ENCODE measurements at regions not wholly inside any gene's neighbourhood (a gene's known extent, or its start where the extent isn't known, plus 50 kb on each side); places are given as distances from the start of the nearest gene placed in this dataset.

- H3K27me3 ChIP-seq (ENCODE audit: insufficient read depth, poor library complexity, severe bottlenecking) = peaks cover 2% of the 10 kb centered on the region
- no peak overlapping the region for H3K4me3 ChIP-seq (replicated peaks; ENCODE audit: insufficient read depth, low read length)
- TF ChIP-seq SPI1 (IDR thresholded peaks at IDR 0.05; ENCODE audit: borderline replicate concordance, low read depth) = no peak
- no peak for TF ChIP-seq GABPA (IDR thresholded peaks at IDR 0.05; ENCODE audit: low read depth)
- DNase-seq (ENCODE audit: low read depth in 1 of 2, low spot score in 1 of 2) = no peak
- H3K27ac ChIP-seq (replicated peaks) = no peak overlapping the region
These were observed 744.4 kb upstream of the FANCL start for GRCh38 chr2:58985541-58985940.

- no peak for TF ChIP-seq GABPA (IDR thresholded peaks at IDR 0.05; ENCODE audit: low read depth)
- no peak for TF ChIP-seq SPI1 (IDR thresholded peaks at IDR 0.05; ENCODE audit: borderline replicate concordance, low read depth)
- TF ChIP-seq REST (IDR thresholded peaks at IDR 0.05; ENCODE audit: insufficient replicate concordance, low read depth) = no peak
- no peak for TF ChIP-seq POLR2AphosphoS5 (IDR thresholded peaks at IDR 0.05; ENCODE audit: low read depth)
- TF ChIP-seq CTCF (IDR thresholded peaks at IDR 0.05; ENCODE audit: insufficient read depth, low read length) = no peak
- no peak overlapping the region for H3K4me3 ChIP-seq (replicated peaks; ENCODE audit: insufficient read depth, low read length)
- H3K27ac ChIP-seq (replicated peaks) = no peak overlapping the region
- H3K27me3 ChIP-seq (ENCODE audit: insufficient read depth, poor library complexity, severe bottlenecking) = peaks cover 2% of the 10 kb centered on the region
- DNase-seq (ENCODE audit: low read depth in 1 of 2, low spot score in 1 of 2) = no peak
These were observed 743.6 kb upstream of the FANCL start for GRCh38 chr2:58984731-58985130.

- Histone ChIP-seq H3K4me3 (replicated peaks; ENCODE audit: insufficient read depth, low read length) (no peak overlapping the region), H3K27ac (replicated peaks) (no peak overlapping the region), H3K27me3 (ENCODE audit: insufficient read depth, poor library complexity, severe bottlenecking) (peaks cover 2% of the 10 kb centered on the region)
- DNase-seq (ENCODE audit: low read depth in 1 of 2, low spot score in 1 of 2) = no peak
- no peak for TF ChIP-seq REST (IDR thresholded peaks at IDR 0.05; ENCODE audit: insufficient replicate concordance, low read depth)
- TF ChIP-seq SPI1 (IDR thresholded peaks at IDR 0.05; ENCODE audit: borderline replicate concordance, low read depth) = no peak
- TF ChIP-seq GABPA (IDR thresholded peaks at IDR 0.05; ENCODE audit: low read depth) = no peak
- TF ChIP-seq POLR2AphosphoS5 (IDR thresholded peaks at IDR 0.05; ENCODE audit: low read depth) = no peak
- no peak for TF ChIP-seq CTCF (IDR thresholded peaks at IDR 0.05; ENCODE audit: insufficient read depth, low read length)
These were observed 742.0 kb upstream of the FANCL start for GRCh38 chr2:58983111-58983510.

- Histone ChIP-seq H3K4me3 (replicated peaks; ENCODE audit: insufficient read depth, low read length) (no peak overlapping the region), H3K27me3 (ENCODE audit: insufficient read depth, poor library complexity, severe bottlenecking) (peaks cover 2% of the 10 kb centered on the region), H3K27ac (replicated peaks) (no peak overlapping the region)
- no peak for DNase-seq (ENCODE audit: low read depth in 1 of 2, low spot score in 1 of 2)
- TF ChIP-seq POLR2AphosphoS5 (IDR thresholded peaks at IDR 0.05; ENCODE audit: low read depth) = no peak
- no peak for TF ChIP-seq CTCF (IDR thresholded peaks at IDR 0.05; ENCODE audit: insufficient read depth, low read length)
- TF ChIP-seq SPI1 (IDR thresholded peaks at IDR 0.05; ENCODE audit: borderline replicate concordance, low read depth) = no peak
- no peak for TF ChIP-seq GABPA (IDR thresholded peaks at IDR 0.05; ENCODE audit: low read depth)
- no peak for TF ChIP-seq REST (IDR thresholded peaks at IDR 0.05; ENCODE audit: insufficient replicate concordance, low read depth)
These were observed 740.1 kb upstream of the FANCL start for GRCh38 chr2:58981237-58981636.

Measured in HL-60 (cell line).